GM12878 (cell line): ENCODE measurements at regions not wholly inside any gene's neighbourhood (a gene's known extent, or its start where the extent isn't known, plus 50 kb on each side); places are given as distances from the start of the nearest gene placed in this dataset.

Source experiments
- ATAC-seq: fragments of 200-7000 bp; cut with Tn5 transposase; 3 replicates; pipeline ENCODE4 v1.9.1; 2020; ENCODE audit warnings: mild to moderate bottlenecking, moderate library complexity
- BruUV-seq: library from RNA; stranded (reverse); fragments of 400-500 nt; replicated peaks from 2 replicates; lab custom pipeline; 2021; lab: Mats Ljungman, UMichigan
- CTCF ChIA-PET: fragments of 300-600 bp; sonication (Branson Sonifier 250); formaldehyde crosslinking; extraction: SDS; loops from one replicate; lab custom pipeline; 2021; ENCODE audit warnings: inconsistent platforms; lab: Yijun Ruan, JAX
- POLR2A ChIA-PET: fragments of 350-600 bp; formaldehyde crosslinking; extraction: SDS; loops from one replicate; lab custom pipeline; 2021; ENCODE audit warnings: inconsistent platforms; lab: Charles Lee
- RAD21 ChIA-PET: fragments of 300-600 bp; sonication (Branson Sonifier 250); formaldehyde crosslinking; loops from one replicate; lab custom pipeline; 2023; ENCODE audit warnings: antibody characterized with exemption; ENCODE audit not compliant: unreplicated experiment; lab: Charles Lee
- SMC1A ChIA-PET: fragments of 300-600 bp; sonication (Branson Sonifier 250); formaldehyde crosslinking; loops from one replicate; lab custom pipeline; 2023; ENCODE audit not compliant: unreplicated experiment, uncharacterized antibody; lab: Charles Lee
- DNase-seq: peaks from one replicate; pipeline ENCODE4 v3.0.0-alpha.2; 2011; ENCODE audit warnings: low read depth, low spot score
- FAIRE-seq: peaks from 3 replicates; lab custom pipeline; 2011; peaks lifted over from hg19 to GRCh38; lab: Jason Lieb, UNC
- H2AFZ ChIP-seq: 2 replicates; pipeline ENCODE4 v1.6.0; 2011; ENCODE audit warnings: low read depth, low read length, control low read depth; ENCODE audit not compliant: control insufficient read depth
- H3K27ac ChIP-seq: 2 replicates; pipeline ENCODE4 v1.5.1; 2011; ENCODE audit warnings: control low read depth; ENCODE audit not compliant: control insufficient read depth, insufficient read depth
- H3K27me3 ChIP-seq, 2 experiments: replicated peaks in 1 of 2; 2 replicates each; pipeline versions ENCODE4 v1.6.0 to v1.6.1; 2011; ENCODE audit warnings: low read length in 1 of 2; ENCODE audit not compliant: control insufficient read depth in 2 of 2, insufficient read depth in 2 of 2
- H3K36me3 ChIP-seq, 2 experiments: 2 replicates each; pipeline ENCODE4 v1.5.1; 2011; ENCODE audit warnings: low read length in 1 of 2; ENCODE audit not compliant: control insufficient read depth in 2 of 2, insufficient read depth in 2 of 2
- H3K4me1 ChIP-seq: 2 replicates; pipeline ENCODE4 v1.6.1; 2011; ENCODE audit warnings: mild to moderate bottlenecking, low read length, moderate library complexity, mixed read lengths; ENCODE audit not compliant: control insufficient read depth, insufficient read depth
- H3K4me2 ChIP-seq: 2 replicates; pipeline ENCODE4 v1.6.0; 2011; ENCODE audit warnings: control low read depth; ENCODE audit not compliant: control insufficient read depth, insufficient read depth
- H3K4me3 ChIP-seq: fragments of 200-600 bp; sonication (generic); 2 replicates; pipeline ENCODE4 v1.5.1; 2016
- H3K79me2 ChIP-seq: 2 replicates; pipeline ENCODE4 v1.6.0; 2011; ENCODE audit warnings: low read length; ENCODE audit not compliant: control insufficient read depth, insufficient read depth
- H3K9ac ChIP-seq: 2 replicates; pipeline ENCODE4 v1.8.0; 2011; ENCODE audit warnings: low read length, control low read depth, mixed read lengths; ENCODE audit not compliant: control insufficient read depth, insufficient read depth
- H3K9me3 ChIP-seq: replicated peaks from 3 replicates; pipeline ENCODE4 v1.5.1; 2011; ENCODE audit warnings: mild to moderate bottlenecking, low read length; ENCODE audit not compliant: control insufficient read depth, insufficient read depth
- H4K20me1 ChIP-seq: 2 replicates; pipeline ENCODE4 v1.6.0; 2011; ENCODE audit not compliant: control insufficient read depth, insufficient read depth
- ATF7 ChIP-seq: fragments of 450-650 bp; IDR thresholded peaks from 2 replicates; pipeline ENCODE4 v1.6.1; 2016; ENCODE audit warnings: low read depth, mild to moderate bottlenecking
- CBFB ChIP-seq: IDR thresholded peaks from 2 replicates; pipeline ENCODE4 v1.6.1; 2016; ENCODE audit warnings: antibody characterized with exemption, low read depth
- EED ChIP-seq: sonication (generic); IDR thresholded peaks from 2 replicates; pipeline ENCODE4 v1.6.1; 2016; ENCODE audit warnings: antibody characterized with exemption, low read depth
- HDAC6 ChIP-seq: fragments of 200-600 bp; sonication (generic); IDR thresholded peaks from one replicate; pipeline ENCODE4 v1.8.0; 2017; ENCODE audit warnings: antibody characterized with exemption; ENCODE audit not compliant: unreplicated experiment
- HDGF ChIP-seq: fragments of 450-650 bp; IDR thresholded peaks from 2 replicates; pipeline ENCODE4 v1.6.1; 2016; ENCODE audit warnings: antibody characterized with exemption
- MYB ChIP-seq: fragments of 150-350 bp; IDR thresholded peaks from 2 replicates; pipeline ENCODE4 v1.6.1; 2014; ENCODE audit warnings: mild to moderate bottlenecking, low read depth, low read length, borderline replicate concordance
- NFYA ChIP-seq: IDR thresholded peaks from 2 replicates; pipeline ENCODE4 v1.6.1; 2011; ENCODE audit warnings: low read depth, mild to moderate bottlenecking, low read length, improper control_type of control experiment, borderline replicate concordance
- NR2F1 ChIP-seq: fragments of 450-650 bp; conservative IDR thresholded peaks from 2 replicates; pipeline ENCODE4 v1.6.1; 2017; ENCODE audit warnings: mild to moderate bottlenecking
- NRF1 ChIP-seq: conservative IDR thresholded peaks from 2 replicates; pipeline ENCODE4 v1.6.1; 2011; ENCODE audit warnings: mild to moderate bottlenecking, low read depth, low read length, improper control_type of control experiment
- POLR2AphosphoS5 ChIP-seq: IDR thresholded peaks from 2 replicates; pipeline ENCODE4 v1.6.1; 2011; ENCODE audit warnings: mild to moderate bottlenecking, low read length, inconsistent platforms
- RBBP5 ChIP-seq: fragments of 200-600 bp; sonication (generic); conservative IDR thresholded peaks from 2 replicates; pipeline ENCODE4 v1.6.1; 2016
- RUNX3 ChIP-seq: IDR thresholded peaks from 2 replicates; pipeline ENCODE4 v1.6.1; 2012; ENCODE audit warnings: low read length, inconsistent platforms
- YY1 ChIP-seq: IDR thresholded peaks from 2 replicates; pipeline ENCODE4 v1.6.1; 2011; ENCODE audit warnings: low read depth, mild to moderate bottlenecking, low read length
- ZNF274 ChIP-seq: IDR thresholded peaks from one replicate; pipeline ENCODE4 v1.8.0; 2011; ENCODE audit not compliant: insufficient read length, insufficient read depth
- WGBS: methylation state at CpG from one replicate; pipeline ENCODE4 v1.1.6; 2016; ENCODE audit warnings: low lambda C conversion rate; ENCODE audit not compliant: insufficient replicate concordance, insufficient coverage; ENCODE audit errors: missing lambda C conversion rate; 5-methylcytosine and 5-hydroxymethylcytosine counted together
- in situ Hi-C: fragments of 300-500 bp; cut with MboI; formaldehyde crosslinking; loops from 9 replicates; pipeline ENCODE4 v1.14.3; 2018; ENCODE audit warnings: mixed read lengths
- intact Hi-C: fragments of 100-400 bp; cut with micrococcal nuclease; formaldehyde crosslinking; loops from one replicate; pipeline ENCODE4 v1.14.2; 2022; ENCODE audit not compliant: unreplicated experiment

GRCh38 chr4:30553151-30553550 lies 167.0 kb upstream of the PCDH7 start:
- no peaks in the 10 kb centered on the region for H4K20me1 ChIP-seq
- ChIA-PET SMC1A (interaction anchor here (1.0 to 1.3 kb wide), 2 partner anchors 10 to 25 kb away, joined by 3 read pairs; no protein-coding TSS in a partner anchor), CTCF (no interaction called here), POLR2A (no interaction called here), RAD21 (no interaction called here)
- no peaks in the 10 kb centered on the region for H3K79me2 ChIP-seq
- no peak for FAIRE-seq
- H3K27ac ChIP-seq: no peak overlapping the region
- H3K9ac ChIP-seq: no peak overlapping the region
- H3K27me3 ChIP-seq: no peaks in the 10 kb centered on the region
- no peak for DNase-seq
- no peak overlapping the region for H3K4me2 ChIP-seq
- ATAC-seq: no peak
- BruUV-seq: no TSS peak
- no peaks in the 10 kb centered on the region for H3K4me1 ChIP-seq
- no peaks in the 10 kb centered on the region for H3K36me3 ChIP-seq
- TF ChIP-seq RUNX3 (no peak), ATF7 (no peak), NFYA (no peak), YY1 (no peak), NRF1 (no peak), CBFB (no peak), MYB (no peak), RBBP5 (no peak), NR2F1 (no peak), EED (no peak)
- 0% methylated on average over 1 of the region's 1 CpG for WGBS
- no peak overlapping the region for H3K4me3 ChIP-seq
- no peaks in the 10 kb centered on the region for H3K9me3 ChIP-seq
- in situ Hi-C loops: no loop called here
- H2AFZ ChIP-seq: no peak overlapping the region
- intact Hi-C loops: no loop called here

DNA sequence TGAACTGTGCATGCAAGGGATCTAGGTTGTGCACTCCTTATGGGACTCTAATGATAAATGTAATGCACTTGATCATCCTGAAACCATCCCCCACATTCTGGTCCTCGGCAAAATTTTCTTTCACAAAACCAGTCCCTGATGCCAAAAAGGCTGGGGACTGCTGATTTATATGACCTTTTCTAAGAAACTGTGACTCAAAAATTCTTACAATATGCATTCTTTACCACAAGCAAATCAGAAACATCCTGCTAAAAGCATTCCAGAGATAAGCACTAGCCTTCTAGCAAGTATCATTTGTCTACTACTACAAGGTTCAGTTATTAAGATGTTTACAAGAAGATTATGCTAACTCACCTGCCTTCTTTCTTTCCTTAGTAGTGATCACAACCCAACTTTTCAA lies 166.5 kb upstream of the PCDH7 start:
- TF ChIP-seq HDGF (no peak), HDAC6 (no peak), POLR2AphosphoS5 (no peak), ZNF274 (no peak)
- H3K9me3 ChIP-seq: no peaks in the 10 kb centered on the region
- no peaks in the 10 kb centered on the region for H3K79me2 ChIP-seq
- no peaks in the 10 kb centered on the region for H3K4me1 ChIP-seq
- BruUV-seq: no TSS peak
- ATAC-seq: no peak
- no peaks in the 10 kb centered on the region for H3K36me3 ChIP-seq
- ChIA-PET POLR2A (no interaction called here), RAD21 (no interaction called here), SMC1A (interaction anchor here (1.0 kb wide), 1 partner anchor 11 kb away, joined by 3 read pairs; no protein-coding TSS in a partner anchor), CTCF (no interaction called here)
- WGBS: 23% methylated on average over 1 of the region's 1 CpG
- no peak for FAIRE-seq
- in situ Hi-C loops: no loop called here
- H4K20me1 ChIP-seq: no peaks in the 10 kb centered on the region
- no peak overlapping the region for H3K4me2 ChIP-seq
- no peak overlapping the region for H3K4me3 ChIP-seq
- DNase-seq: no peak
- intact Hi-C loops: no loop called here
- H2AFZ ChIP-seq: no peak overlapping the region
- no peaks in the 10 kb centered on the region for H3K27me3 ChIP-seq
- H3K9ac ChIP-seq: no peak overlapping the region
- no peak overlapping the region for H3K27ac ChIP-seq
